Ectodermal cell (in vitro differentiated cells): ENCODE measurements at regions not wholly inside any gene's neighbourhood (a gene's known extent, or its start where the extent isn't known, plus 50 kb on each side); places are given as distances from the start of the nearest gene placed in this dataset.

Experiments
- H3K27ac ChIP-seq: 2 replicates; pipeline ENCODE4 v1.7.0; 2013; ENCODE audit warnings: mild to moderate bottlenecking, low read depth, low read length; ENCODE audit not compliant: insufficient read depth, poor library complexity, severe bottlenecking
- H3K27me3 ChIP-seq: 2 replicates; pipeline ENCODE4 v1.7.0; 2013; ENCODE audit warnings: mild to moderate bottlenecking, low read length; ENCODE audit not compliant: insufficient read depth, control insufficient read depth, poor library complexity, severe bottlenecking
- H3K36me3 ChIP-seq: one replicate; pipeline ENCODE4 v1.7.0; 2013; ENCODE audit warnings: low read length; ENCODE audit not compliant: control insufficient read depth, insufficient read depth
- H3K4me1 ChIP-seq: one replicate; pipeline ENCODE4 v1.7.0; 2013; ENCODE audit warnings: low read length; ENCODE audit not compliant: control insufficient read depth, insufficient read depth
- H3K4me3 ChIP-seq: 2 replicates; pipeline ENCODE4 v1.7.0; 2013; ENCODE audit warnings: low read depth, low read length, control low read depth; ENCODE audit not compliant: insufficient read depth
- H3K9me3 ChIP-seq: 2 replicates; pipeline ENCODE4 v1.7.0; 2013; ENCODE audit warnings: mild to moderate bottlenecking, low read length, moderate library complexity; ENCODE audit not compliant: control insufficient read depth
- WGBS, 2 experiments: methylation state at CpG; one replicate each; pipeline ENCODE4 v1.1.7; 2013; ENCODE audit warnings: missing lambda C conversion rate in 2 of 2; 5-methylcytosine and 5-hydroxymethylcytosine counted together

GRCh38 chr5:118461436-118461835 lies 526.9 kb downstream of the DTWD2 start:
- Histone ChIP-seq H3K4me1 (no peaks in the 10 kb centered on the region), H3K9me3 (no peaks in the 10 kb centered on the region), H3K4me3 (no peak overlapping the region), H3K27me3 (no peaks in the 10 kb centered on the region), H3K36me3 (no peaks in the 10 kb centered on the region), H3K27ac (no peak overlapping the region)
- 88 to 91% methylated on average over 3 of the region's 3 CpGs for WGBS, 2 experiments

GRCh38 chr5:118459490-118459889 lies 528.9 kb downstream of the DTWD2 start:
- no peaks in the 10 kb centered on the region for H3K4me1 ChIP-seq
- no peak overlapping the region for H3K4me3 ChIP-seq
- H3K27ac ChIP-seq, result no peak overlapping the region
- no peaks in the 10 kb centered on the region for H3K27me3 ChIP-seq
- WGBS, 2 experiments, result 92 to 94% methylated on average over 5 of the region's 5 CpGs
- H3K36me3 ChIP-seq, result no peaks in the 10 kb centered on the region
- no peaks in the 10 kb centered on the region for H3K9me3 ChIP-seq

GRCh38 chr5:118456085-118456484 lies 532.3 kb downstream of the DTWD2 start:
- Histone ChIP-seq H3K27me3 (no peaks in the 10 kb centered on the region), H3K36me3 (no peaks in the 10 kb centered on the region), H3K4me3 (no peak overlapping the region), H3K27ac (no peak overlapping the region), H3K4me1 (no peaks in the 10 kb centered on the region), H3K9me3 (no peaks in the 10 kb centered on the region)
- WGBS, 2 experiments, result 100% methylated on average over 1 of the region's 1 CpG

GRCh38 chr5:118451697-118452247 lies 536.6 kb downstream of the DTWD2 start:
- H3K27ac ChIP-seq, result no peak overlapping the region
- 97 to 100% methylated on average over 1 to 3 of the region's 3 CpGs for WGBS, 2 experiments

GRCh38 chr5:118450554-118451332 lies 537.6 kb downstream of the DTWD2 start:
- no peak overlapping the region for H3K4me3 ChIP-seq
- no peaks in the 10 kb centered on the region for H3K9me3 ChIP-seq
- H3K27me3 ChIP-seq, result no peaks in the 10 kb centered on the region
- no peak overlapping the region for H3K27ac ChIP-seq
- no peaks in the 10 kb centered on the region for H3K36me3 ChIP-seq
- 40 to 43% methylated on average over 6 to 7 of the region's 7 CpGs for WGBS, 2 experiments
- H3K4me1 ChIP-seq, result peaks cover 16% of the 10 kb centered on the region

More at GRCh38 chr5:118451697-118452247, 536.6 kb downstream of the DTWD2 start:
- no peaks in the 10 kb centered on the region for H3K27me3 ChIP-seq
- H3K4me3 ChIP-seq, result no peak overlapping the region
- peaks cover 12% of the 10 kb centered on the region for H3K4me1 ChIP-seq
- H3K9me3 ChIP-seq, result no peaks in the 10 kb centered on the region
- no peaks in the 10 kb centered on the region for H3K36me3 ChIP-seq

- Histone ChIP-seq H3K4me3 (no peak overlapping the region), H3K36me3 (no peaks in the 10 kb centered on the region), H3K9me3 (no peaks in the 10 kb centered on the region), H3K4me1 (peaks cover 16% of the 10 kb centered on the region), H3K27ac (no peak overlapping the region), H3K27me3 (no peaks in the 10 kb centered on the region)
- 100% methylated on average over 1 of the region's 1 CpG for WGBS, 2 experiments
Measured at GRCh38 chr5:118447350-118447749, 541.0 kb downstream of the DTWD2 start.

GRCh38 chr5:118441956-118442355 lies 546.4 kb downstream of the DTWD2 start:
- Histone ChIP-seq H3K4me3 (no peak overlapping the region), H3K9me3 (no peaks in the 10 kb centered on the region), H3K27ac (no peak overlapping the region), H3K4me1 (peaks cover 4% of the 10 kb centered on the region), H3K36me3 (no peaks in the 10 kb centered on the region), H3K27me3 (no peaks in the 10 kb centered on the region)
- 90 to 96% methylated on average over 2 of the region's 2 CpGs for WGBS, 2 experiments

GRCh38 chr5:118441034-118441433 lies 547.3 kb downstream of the DTWD2 start:
- H3K27ac ChIP-seq, result no peak overlapping the region
- no peaks in the 10 kb centered on the region for H3K27me3 ChIP-seq
- peaks cover under 1% of the 10 kb centered on the region for H3K4me1 ChIP-seq
- 89 to 91% methylated on average over 4 of the region's 4 CpGs for WGBS, 2 experiments
- no peak overlapping the region for H3K4me3 ChIP-seq
- no peaks in the 10 kb centered on the region for H3K36me3 ChIP-seq
- no peaks in the 10 kb centered on the region for H3K9me3 ChIP-seq

GRCh38 chr5:118440496-118440895 lies 547.9 kb downstream of the DTWD2 start:
- Histone ChIP-seq H3K27me3 (no peaks in the 10 kb centered on the region), H3K4me3 (no peak overlapping the region), H3K27ac (no peak overlapping the region), H3K9me3 (no peaks in the 10 kb centered on the region), H3K36me3 (no peaks in the 10 kb centered on the region), H3K4me1 (no peaks in the 10 kb centered on the region)
- WGBS, 2 experiments, result 91 to 92% methylated on average over 5 of the region's 5 CpGs

GRCh38 chr5:118439831-118440230 lies 548.5 kb downstream of the DTWD2 start:
- no peak overlapping the region for H3K4me3 ChIP-seq
- no peaks in the 10 kb centered on the region for H3K27me3 ChIP-seq
- 78 to 81% methylated on average over 2 of the region's 2 CpGs for WGBS, 2 experiments
- no peak overlapping the region for H3K27ac ChIP-seq
- no peaks in the 10 kb centered on the region for H3K36me3 ChIP-seq
- no peaks in the 10 kb centered on the region for H3K9me3 ChIP-seq
- no peaks in the 10 kb centered on the region for H3K4me1 ChIP-seq
